ENCODE measurements at regions not wholly inside any gene's neighbourhood (a gene's known extent, or its start where the extent isn't known, plus 50 kb on each side); places are given as distances from the start of the nearest gene placed in this dataset.

GRCh38 chr18:8461544-8461943 is 147.7 kb upstream of the RAB12 start:
- no peak for TF ChIP-seq CTCF (IDR thresholded peaks at IDR 0.05)
- TF ChIP-seq AFF4 (CRISPR knock-in tag; IDR thresholded peaks at IDR 0.05; ENCODE audit: borderline replicate concordance), result no peak
- TF ChIP-seq ZBTB43 (CRISPR knock-in tag; IDR thresholded peaks at IDR 0.05), result no peak
- no peak for TF ChIP-seq KAT7 (CRISPR knock-in tag; IDR thresholded peaks at IDR 0.05; ENCODE audit: borderline replicate concordance)
- TF ChIP-seq PREB (CRISPR knock-in tag; IDR thresholded peaks at IDR 0.05; ENCODE audit: borderline replicate concordance), result no peak
- no peak for TF ChIP-seq NFYB (CRISPR knock-in tag; conservative IDR thresholded peaks at IDR 0.05; ENCODE audit: low read depth)
- no peak for TF ChIP-seq MAX (CRISPR knock-in tag; IDR thresholded peaks at IDR 0.05)
- TF ChIP-seq FOXK1 (CRISPR knock-in tag; IDR thresholded peaks at IDR 0.05), result no peak
- no peak for TF ChIP-seq ELF4 (CRISPR knock-in tag; IDR thresholded peaks at IDR 0.05; ENCODE audit: low read depth)
- no peak for TF ChIP-seq E2F1 (CRISPR knock-in tag; IDR thresholded peaks at IDR 0.05)
- no peak for TF ChIP-seq CBFB (CRISPR knock-in tag; IDR thresholded peaks at IDR 0.05; ENCODE audit: low read depth)
